ENCODE measurements at regions not wholly inside any gene's neighbourhood (a gene's known extent, or its start where the extent isn't known, plus 50 kb on each side); places are given as distances from the start of the nearest gene placed in this dataset.

- intact Hi-C loops (cut with DNase I), result no loop called here
- Histone ChIP-seq H3K27me3 (replicated peaks; ENCODE audit: insufficient read depth) (no peaks in the 10 kb centered on the region), H3K4me3 (no peak overlapping the region), H3K4me1 (replicated peaks) (no peaks in the 10 kb centered on the region), H3K36me3 (no peaks in the 10 kb centered on the region), H3K9me3 (no peaks in the 10 kb centered on the region), H3K27ac (no peak overlapping the region)
- TF ChIP-seq POLR2AphosphoS5 (IDR thresholded peaks at IDR 0.05) (no peak), CTCF (IDR thresholded peaks at IDR 0.05) (no peak), POLR2A (IDR thresholded peaks at IDR 0.05) (no peak)
- DNase-seq (ENCODE audit: low spot score), result no peak
- WGBS, result 72% methylated on average over 4 of the region's 4 CpGs
Observed at GRCh38 chr6:134437376-134437775, 119.5 kb upstream of the SGK1 start.

GRCh38 chr6:134436950-134437349, 119.0 kb upstream of the SGK1 start:
- 47% methylated on average over 1 of the region's 1 CpG for WGBS
- no peaks in the 10 kb centered on the region for H3K36me3 ChIP-seq
- no peaks in the 10 kb centered on the region for H3K4me1 ChIP-seq (replicated peaks)
- no peak overlapping the region for H3K27ac ChIP-seq
- no peak overlapping the region for H3K4me3 ChIP-seq
- DNase-seq (ENCODE audit: low spot score), result no peak
- intact Hi-C loops (cut with DNase I), result no loop called here
- TF ChIP-seq POLR2AphosphoS5 (IDR thresholded peaks at IDR 0.05) (no peak), POLR2A (IDR thresholded peaks at IDR 0.05) (no peak), CTCF (IDR thresholded peaks at IDR 0.05) (no peak)
- H3K27me3 ChIP-seq (replicated peaks; ENCODE audit: insufficient read depth), result no peaks in the 10 kb centered on the region
- no peaks in the 10 kb centered on the region for H3K9me3 ChIP-seq

GRCh38 chr6:134436281-134436815, 118.4 kb upstream of the SGK1 start:
- TF ChIP-seq CTCF (IDR thresholded peaks at IDR 0.05) (no peak), POLR2AphosphoS5 (IDR thresholded peaks at IDR 0.05) (no peak), POLR2A (IDR thresholded peaks at IDR 0.05) (no peak)
- 41% methylated on average over 9 of the region's 9 CpGs for WGBS
- intact Hi-C loops (cut with DNase I), result no loop called here
- no peaks in the 10 kb centered on the region for H3K9me3 ChIP-seq
- no peaks in the 10 kb centered on the region for H3K36me3 ChIP-seq
- no peak for DNase-seq (ENCODE audit: low spot score)
- H3K27ac ChIP-seq, result no peak overlapping the region
- H3K4me3 ChIP-seq, result no peak overlapping the region
- H3K4me1 ChIP-seq (replicated peaks), result no peaks in the 10 kb centered on the region
- no peaks in the 10 kb centered on the region for H3K27me3 ChIP-seq (replicated peaks; ENCODE audit: insufficient read depth)

GRCh38 chr6:134435814-134436280, 117.9 kb upstream of the SGK1 start:
- H3K27ac ChIP-seq, result no peak overlapping the region
- no peaks in the 10 kb centered on the region for H3K36me3 ChIP-seq
- no peaks in the 10 kb centered on the region for H3K4me1 ChIP-seq (replicated peaks)
- intact Hi-C loops (cut with DNase I), result no loop called here
- TF ChIP-seq POLR2AphosphoS5 (IDR thresholded peaks at IDR 0.05) (no peak), CTCF (IDR thresholded peaks at IDR 0.05) (no peak)
- H3K9me3 ChIP-seq, result no peaks in the 10 kb centered on the region
- no peaks in the 10 kb centered on the region for H3K27me3 ChIP-seq (replicated peaks; ENCODE audit: insufficient read depth)
- no peak overlapping the region for H3K4me3 ChIP-seq
- WGBS, result 35% methylated on average over 3 of the region's 3 CpGs
- DNase-seq (ENCODE audit: low spot score), result no peak

Data from prostate gland (tissue), 2 donors.